Activated B cell treated with CpG ODN at 0.5 μM for 24 hours (primary cell): ENCODE measurements at regions not wholly inside any gene's neighbourhood (a gene's known extent, or its start where the extent isn't known, plus 50 kb on each side); places are given as distances from the start of the nearest gene placed in this dataset.

ENCODE experiments used
- ATAC-seq: fragments of 200-7000 bp; cut with Tn5 transposase; one replicate; pipeline ENCODE4 v1.10.0; 2021; ENCODE audit warnings: low read depth, mild to moderate bottlenecking, moderate library complexity
- CTCF ChIA-PET: fragments of 350-600 bp; sonication (Branson Sonifier 250); formaldehyde crosslinking; loops from one replicate; lab custom pipeline; 2021; ENCODE audit warnings: antibody characterized with exemption; lab: Charles Lee
- POLR2A ChIA-PET: fragments of 350-600 bp; sonication (Branson Sonifier 250); formaldehyde crosslinking; loops from one replicate; lab custom pipeline; 2021; ENCODE audit warnings: antibody characterized with exemption; lab: Charles Lee
- DNase-seq: peaks from one replicate; pipeline ENCODE4 v3.0.0; 2022
- H3K27ac Mint-ChIP-seq: one replicate; pipeline ENCODE4 v1.8.0; 2020; ENCODE audit warnings: mixed read lengths
- H3K27me3 Mint-ChIP-seq: one replicate; pipeline ENCODE4 v1.8.0; 2021; ENCODE audit warnings: mixed read lengths
- H3K36me3 Mint-ChIP-seq: one replicate; pipeline ENCODE4 v1.8.0; 2021; ENCODE audit warnings: low read depth, mixed read lengths
- H3K4me1 Mint-ChIP-seq: one replicate; pipeline ENCODE4 v1.8.0; 2021; ENCODE audit warnings: mixed read lengths
- H3K4me3 Mint-ChIP-seq: one replicate; pipeline ENCODE4 v1.8.0; 2020; ENCODE audit warnings: mild to moderate bottlenecking, mixed read lengths
- H3K9me3 Mint-ChIP-seq: one replicate; pipeline ENCODE4 v1.8.0; 2020; ENCODE audit warnings: mixed read lengths
- intact Hi-C: fragments of 100-400 bp; cut with micrococcal nuclease; formaldehyde crosslinking; loops from one replicate; pipeline ENCODE4 v1.15.1; 2024
- TF ChIP-seq, protein P1 (sequence below): fragments of 200-600 bp; IDR thresholded peaks from one replicate; pipeline ENCODE4 v1.8.0; 2022; ENCODE audit warnings: antibody characterized with exemption, mild to moderate bottlenecking

DNA sequence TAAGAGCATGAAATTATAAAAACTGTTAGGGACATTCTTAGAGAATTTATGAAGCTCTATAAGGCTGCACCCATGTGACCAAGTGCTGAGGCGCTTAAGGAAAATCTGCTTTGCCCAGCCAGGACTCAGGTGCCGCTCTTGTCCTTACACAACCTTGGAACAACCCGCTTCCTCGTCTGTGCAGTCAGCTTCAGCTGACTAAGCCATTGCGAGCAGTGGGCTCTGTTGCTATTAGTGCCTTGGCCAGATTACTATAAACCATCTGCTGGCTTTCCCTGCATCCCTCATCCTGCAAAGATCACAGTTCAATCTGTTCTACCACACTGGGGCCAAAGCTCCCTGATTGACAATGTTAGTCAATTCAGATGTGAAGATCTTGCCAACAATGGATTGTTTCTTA lies 89.1 kb upstream of the E2F3 start:
- H3K27ac Mint-ChIP-seq: no peak overlapping the region
- DNase-seq: no peak
- no peak overlapping the region for H3K4me3 Mint-ChIP-seq
- peaks cover 5% of the 10 kb centered on the region for H3K27me3 Mint-ChIP-seq
- peaks cover 3% of the 10 kb centered on the region for H3K9me3 Mint-ChIP-seq
- H3K36me3 Mint-ChIP-seq: no peaks in the 10 kb centered on the region
- CTCF ChIA-PET: no interaction called here
- no peak for ATAC-seq
- POLR2A ChIA-PET: no interaction called here
- TF ChIP-seq, protein P1, sequence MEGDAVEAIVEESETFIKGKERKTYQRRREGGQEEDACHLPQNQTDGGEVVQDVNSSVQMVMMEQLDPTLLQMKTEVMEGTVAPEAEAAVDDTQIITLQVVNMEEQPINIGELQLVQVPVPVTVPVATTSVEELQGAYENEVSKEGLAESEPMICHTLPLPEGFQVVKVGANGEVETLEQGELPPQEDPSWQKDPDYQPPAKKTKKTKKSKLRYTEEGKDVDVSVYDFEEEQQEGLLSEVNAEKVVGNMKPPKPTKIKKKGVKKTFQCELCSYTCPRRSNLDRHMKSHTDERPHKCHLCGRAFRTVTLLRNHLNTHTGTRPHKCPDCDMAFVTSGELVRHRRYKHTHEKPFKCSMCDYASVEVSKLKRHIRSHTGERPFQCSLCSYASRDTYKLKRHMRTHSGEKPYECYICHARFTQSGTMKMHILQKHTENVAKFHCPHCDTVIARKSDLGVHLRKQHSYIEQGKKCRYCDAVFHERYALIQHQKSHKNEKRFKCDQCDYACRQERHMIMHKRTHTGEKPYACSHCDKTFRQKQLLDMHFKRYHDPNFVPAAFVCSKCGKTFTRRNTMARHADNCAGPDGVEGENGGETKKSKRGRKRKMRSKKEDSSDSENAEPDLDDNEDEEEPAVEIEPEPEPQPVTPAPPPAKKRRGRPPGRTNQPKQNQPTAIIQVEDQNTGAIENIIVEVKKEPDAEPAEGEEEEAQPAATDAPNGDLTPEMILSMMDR: no peak
- intact Hi-C loops: no loop called here
- H3K4me1 Mint-ChIP-seq: no peaks in the 10 kb centered on the region

DNA sequence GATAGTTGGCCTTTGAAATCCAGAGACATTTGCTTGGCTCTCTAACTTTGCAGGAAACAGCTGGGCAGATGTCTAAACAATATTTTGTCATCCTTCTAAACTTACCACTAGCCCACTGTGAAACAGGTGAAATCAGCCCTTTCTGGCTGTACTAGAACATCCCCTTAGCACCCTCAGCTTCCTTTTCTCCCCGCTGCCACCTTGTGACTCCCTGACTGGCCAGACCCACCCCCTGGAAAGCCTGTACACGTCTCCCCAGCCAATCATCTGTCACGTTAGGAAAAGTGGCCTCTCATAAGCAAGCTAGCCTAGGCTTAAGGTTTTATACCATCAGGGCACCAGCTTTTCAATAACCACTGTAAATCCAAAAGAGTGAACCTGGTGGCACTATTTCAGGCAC lies 88.6 kb upstream of the E2F3 start:
- intact Hi-C loops: no loop called here
- H3K27ac Mint-ChIP-seq: no peak overlapping the region
- POLR2A ChIA-PET: no interaction called here

GRCh38 chr6:20313960-20314530 lies 87.6 kb upstream of the E2F3 start:
- Mint-ChIP-seq H3K9me3 (peaks cover 5% of the 10 kb centered on the region), H3K4me3 (no peak overlapping the region), H3K27me3 (peaks cover 1% of the 10 kb centered on the region), H3K27ac (no peak overlapping the region), H3K36me3 (no peaks in the 10 kb centered on the region), H3K4me1 (no peaks in the 10 kb centered on the region)
- no peak for DNase-seq
- no peak for ATAC-seq
- intact Hi-C loops: no loop called here
- POLR2A ChIA-PET: no interaction called here
- TF ChIP-seq, protein P1: no peak
- CTCF ChIA-PET: no interaction called here

More for the DNA sequence above, 88.6 kb upstream of the E2F3 start:
- peaks cover 3% of the 10 kb centered on the region for H3K9me3 Mint-ChIP-seq
- TF ChIP-seq, protein P1: no peak
- H3K36me3 Mint-ChIP-seq: no peaks in the 10 kb centered on the region
- no peaks in the 10 kb centered on the region for H3K4me1 Mint-ChIP-seq
- CTCF ChIA-PET: interaction anchor here (0.6 kb wide), 1 partner anchor 19 kb away, joined by 3 read pairs; no protein-coding TSS in a partner anchor
- DNase-seq: no peak
- no peak overlapping the region for H3K4me3 Mint-ChIP-seq
- ATAC-seq: no peak
- peaks cover 5% of the 10 kb centered on the region for H3K27me3 Mint-ChIP-seq

GRCh38 chr6:20314866-20315845 lies 86.5 kb upstream of the E2F3 start:
- H3K4me1 Mint-ChIP-seq: peaks cover 10% of the 10 kb centered on the region
- H3K27me3 Mint-ChIP-seq: no peaks in the 10 kb centered on the region
- TF ChIP-seq, protein P1: no peak
- ATAC-seq: no peak
- H3K27ac Mint-ChIP-seq: no peak overlapping the region
- ChIA-PET CTCF (no interaction called here), POLR2A (no interaction called here)
- H3K9me3 Mint-ChIP-seq: peaks cover 5% of the 10 kb centered on the region
- no peak for DNase-seq
- intact Hi-C loops: no loop called here
- H3K36me3 Mint-ChIP-seq: no peaks in the 10 kb centered on the region
- no peak overlapping the region for H3K4me3 Mint-ChIP-seq

GRCh38 chr6:20317430-20317829 lies 84.2 kb upstream of the E2F3 start:
- peaks cover 2% of the 10 kb centered on the region for H3K9me3 Mint-ChIP-seq
- no peak overlapping the region for H3K27ac Mint-ChIP-seq
- CTCF ChIA-PET: no interaction called here
- TF ChIP-seq, protein P1: no peak
- intact Hi-C loops: no loop called here
- POLR2A ChIA-PET: no interaction called here
- H3K4me1 Mint-ChIP-seq: peaks cover 15% of the 10 kb centered on the region
- no peak overlapping the region for H3K4me3 Mint-ChIP-seq
- ATAC-seq (no peak), DNase-seq (no peak)
- no peaks in the 10 kb centered on the region for H3K36me3 Mint-ChIP-seq
- no peaks in the 10 kb centered on the region for H3K27me3 Mint-ChIP-seq
